Heart left ventricle (tissue), 13 donors: ENCODE measurements at regions not wholly inside any gene's neighbourhood (a gene's known extent, or its start where the extent isn't known, plus 50 kb on each side); places are given as distances from the start of the nearest gene placed in this dataset.

Experiments
- CTCF ChIP-seq, 12 donors: fragments of 200-600 bp; sonication (generic) in 4 of 12; IDR thresholded peaks; one replicate each; pipeline versions ENCODE4 v1.5.0 to v1.8.0; 2018 to 2022; ENCODE audit warnings: antibody characterized with exemption in 12 of 12, mild to moderate bottlenecking in 5 of 12
- POLR2A ChIP-seq, 2 donors: fragments of 450-650 bp; IDR thresholded peaks; one replicate each; pipeline ENCODE4 v1.6.1; 2017; ENCODE audit warnings: antibody characterized with exemption in 2 of 2, mild to moderate bottlenecking in 2 of 2, moderate library complexity in 2 of 2
- donor health status: ischemic (EF 13 %, LVEDD 7.1; RV severe dilation, severe dysfunction).
- donor health status: DM: no; HTN: yes; CAD: no.
- donor health status: DM: no; HTN: no; CAD: no.
- donor health status: ischemic (EF 25% LVEDD 6.9; RV normal size, moderate dysfunction).
- donor health status: ischemic (EF 25% LVEDD 5.7; RV mildly dilated, moderate dysfunction).
- donor health status: ischemic (EF 35%, LVEDD 5.7; RV mildly dilated, moderate dysfunction).
- donor health status: nonischemic (EF 11% LVEDD 7.7; RV severe dilation, severe dysfunction).
- donor health status: DM: yes; HTN: yes; CAD: no.
- donor health status: PGD.
- donor health status: ischemic (EF 29% LVEDD 5.4; RV normal size, mild dysfunction).
- donor health status: nonischemic (EF 23%, LVEDD 6.1; RV moderate dilation, normal function).

GRCh38 chr14:97584528-97584927 is 787.3 kb downstream of the VRK1 start:
- TF ChIP-seq CTCF (IDR thresholded peaks at IDR 0.05) (no peak), POLR2A (IDR thresholded peaks at IDR 0.05) (no peak)
